HepG2 (cell line): ENCODE measurements at regions not wholly inside any gene's neighbourhood (a gene's known extent, or its start where the extent isn't known, plus 50 kb on each side); places are given as distances from the start of the nearest gene placed in this dataset.

Experiments used
- ATAC-seq: fragments of 200-7000 bp; cut with Tn5 transposase; 3 replicates; pipeline ENCODE4 v1.9.1; 2020; ENCODE audit warnings: mild to moderate bottlenecking, moderate library complexity
- BruUV-seq: library from RNA; stranded (reverse); fragments of 400-500 nt; replicated peaks from 2 replicates; lab custom pipeline; 2021; lab: Mats Ljungman, UMichigan
- CTCF ChIA-PET: fragments of 300-600 bp; formaldehyde crosslinking; extraction: SDS; loops from one replicate; lab custom pipeline; 2021; ENCODE audit warnings: low total read pairs, inconsistent platforms, low intra/inter-chr PET ratio; lab: Yijun Ruan, JAX
- POLR2A ChIA-PET: fragments of 350-600 bp; sonication (Branson Sonifier 250); formaldehyde crosslinking; loops from one replicate; lab custom pipeline; 2020; ENCODE audit warnings: antibody characterized with exemption, inconsistent platforms; lab: Yijun Ruan, JAX
- DNase-seq: peaks from one replicate; pipeline ENCODE4 v3.0.0-alpha.2; 2015; ENCODE audit warnings: low spot score
- FAIRE-seq: peaks from 3 replicates; lab custom pipeline; 2011; peaks lifted over from hg19 to GRCh38; lab: Jason Lieb, UNC
- H2AFZ ChIP-seq: one replicate; pipeline ENCODE4 v1.6.1; 2011; ENCODE audit warnings: low read length, inconsistent platforms
- H3K27ac ChIP-seq: fragments of 300-600 bp; 3 replicates; pipeline ENCODE4 v1.8.0; 2011; ENCODE audit warnings: mixed run types, mild to moderate bottlenecking, mixed read lengths, low read length, inconsistent platforms; ENCODE audit not compliant: insufficient read depth; ENCODE audit errors: extremely low read length
- H3K27me3 ChIP-seq, 2 experiments: fragments of 200-600 bp in 1 of 2; 2 replicates in 1 of 2; 3 replicates in 1 of 2; pipeline versions ENCODE4 v1.6.0 to v1.8.0; 2011; ENCODE audit warnings: low read length in 2 of 2, mild to moderate bottlenecking in 2 of 2, moderate library complexity in 2 of 2, inconsistent platforms in 1 of 2; ENCODE audit not compliant: insufficient read depth in 2 of 2, control insufficient read depth in 1 of 2
- H3K36me3 ChIP-seq, 2 experiments: fragments of 200-600 bp in 1 of 2; replicated peaks in 1 of 2; 2 replicates in 1 of 2; 3 replicates in 1 of 2; pipeline versions ENCODE4 v1.5.1 to v1.8.0; 2011; ENCODE audit warnings: low read length in 2 of 2, inconsistent platforms in 1 of 2; ENCODE audit not compliant: insufficient read depth in 2 of 2, control insufficient read depth in 1 of 2
- H3K4me1 ChIP-seq: 2 replicates; pipeline ENCODE4 v1.5.1; 2012; ENCODE audit warnings: low read length, inconsistent platforms; ENCODE audit not compliant: insufficient read depth
- H3K4me2 ChIP-seq: 2 replicates; pipeline ENCODE4 v1.6.0; 2011; ENCODE audit warnings: low read depth, low read length, inconsistent platforms
- H3K4me3 ChIP-seq, 3 experiments: fragments of 200-600 bp in 1 of 3; sonication (generic), shearing (Covaris generic) in 1 of 3; replicated peaks in 1 of 3; 2 replicates each; pipeline ENCODE4 v1.5.1; 2011 to 2016; ENCODE audit warnings: low read length in 3 of 3, inconsistent platforms in 2 of 3, low read depth in 2 of 3, mild to moderate bottlenecking in 2 of 3, control low read depth in 1 of 3, mixed read lengths in 1 of 3; ENCODE audit not compliant: insufficient read depth in 1 of 3
- H3K79me2 ChIP-seq: one replicate; pipeline ENCODE4 v1.6.1; 2011; ENCODE audit warnings: low read length, inconsistent platforms; ENCODE audit not compliant: insufficient read depth
- H3K9ac ChIP-seq: 2 replicates; pipeline ENCODE4 v1.6.0; 2011; ENCODE audit warnings: mild to moderate bottlenecking, low read depth, low read length, inconsistent platforms; ENCODE audit not compliant: insufficient read depth
- H3K9me3 ChIP-seq: 2 replicates; pipeline ENCODE4 v1.5.1; 2012; ENCODE audit warnings: mild to moderate bottlenecking, low read length
- H4K20me1 ChIP-seq: 2 replicates; pipeline ENCODE4 v1.6.0; 2011; ENCODE audit warnings: inconsistent platforms, mild to moderate bottlenecking, low read length, moderate library complexity; ENCODE audit not compliant: insufficient read depth
- AGO1 ChIP-seq: fragments of 200-400 bp; formaldehyde crosslinking; IDR thresholded peaks from 2 replicates; pipeline ENCODE4 v1.6.1; 2017; ENCODE audit warnings: mild to moderate bottlenecking, low read depth, low read length, moderate library complexity; ENCODE audit not compliant: poor library complexity, severe bottlenecking
- CHD4 ChIP-seq: fragments of 200-600 bp; sonication (generic); IDR thresholded peaks from 2 replicates; pipeline ENCODE4 v1.7.0; 2017; ENCODE audit warnings: mild to moderate bottlenecking, low read length, borderline replicate concordance
- RCOR2 ChIP-seq: IDR thresholded peaks from 2 replicates; pipeline ENCODE4 v1.6.1; 2016; ENCODE audit warnings: missing biosample characterization, missing genetic modification reagents
- ZNF10 ChIP-seq: sonication (generic); formaldehyde crosslinking; IDR thresholded peaks from 2 replicates; pipeline ENCODE4 v1.4.0; 2020; ENCODE audit warnings: mild to moderate bottlenecking, low read depth, missing genetic modification reagents, borderline replicate concordance
- WGBS: methylation state at CpG from one replicate; pipeline ENCODE4 v1.1.6; 2017; ENCODE audit warnings: low lambda C conversion rate; 5-methylcytosine and 5-hydroxymethylcytosine counted together
- in situ Hi-C: cut with HindIII; loops from 2 replicates; pipeline ENCODE4 v1.10.0; 2017; ENCODE audit warnings: low pct_unique_long_range_greater_than_20kb; ENCODE audit not compliant: extremely low pct_ligation_motif_present
- intact Hi-C: fragments of 100-400 bp; cut with micrococcal nuclease; formaldehyde crosslinking; loops from one replicate; pipeline ENCODE4 v1.10.0; 2022; ENCODE audit not compliant: unreplicated experiment
- TF ChIP-seq, protein P1 (sequence below): sonication (generic); formaldehyde crosslinking; IDR thresholded peaks from 2 replicates; pipeline ENCODE4 v1.5.0; 2020; ENCODE audit warnings: missing genetic modification reagents
- TF ChIP-seq, protein P2 (sequence below): sonication (generic); formaldehyde crosslinking; IDR thresholded peaks from 2 replicates; pipeline ENCODE4 v1.4.0; 2020; ENCODE audit warnings: missing genetic modification reagents, low read depth, mild to moderate bottlenecking, borderline replicate concordance

DNA sequence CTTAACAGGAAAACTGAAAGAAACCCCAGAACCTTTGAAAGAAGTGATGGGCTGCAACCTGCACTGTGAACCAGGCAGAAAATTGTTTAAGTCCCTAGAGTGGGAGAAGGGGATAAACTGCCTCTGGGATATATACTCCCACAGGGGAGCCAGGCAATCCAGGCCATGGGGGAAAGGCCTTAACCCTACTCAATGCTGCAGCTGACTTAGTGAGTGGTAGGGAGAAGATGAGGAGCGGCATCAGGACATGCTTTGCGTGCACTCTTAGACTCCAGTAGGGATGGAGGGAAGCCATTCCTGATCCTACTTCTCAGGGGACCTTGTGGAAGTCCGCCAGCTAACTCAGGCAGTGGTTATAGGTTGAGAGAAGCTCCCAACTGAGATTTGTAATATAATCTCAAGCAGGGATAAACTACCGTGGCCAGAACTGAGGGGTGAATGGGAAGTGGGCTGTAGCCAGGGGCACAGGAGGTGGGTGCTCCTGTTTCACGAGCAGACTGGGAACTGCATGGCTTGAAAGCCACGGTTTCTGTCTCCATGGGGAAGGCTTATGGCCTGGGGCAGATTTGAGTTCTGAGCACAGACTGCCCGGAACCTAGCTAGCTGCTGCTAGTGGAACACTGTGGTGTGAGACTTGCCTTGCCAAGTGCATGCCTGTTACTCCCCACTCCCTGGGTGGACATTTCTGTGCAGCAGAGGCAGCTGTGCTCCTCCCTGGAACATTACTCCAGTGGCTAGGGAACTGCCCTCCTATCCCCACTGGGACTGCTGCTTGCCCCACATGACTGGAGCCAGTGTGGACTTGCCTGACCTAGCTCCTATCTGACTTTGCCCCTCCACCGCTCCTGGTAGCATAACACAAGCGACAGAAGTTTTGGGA is 119.2 kb upstream of the SCAF11 start (continued):
- TF ChIP-seq, protein P1, sequence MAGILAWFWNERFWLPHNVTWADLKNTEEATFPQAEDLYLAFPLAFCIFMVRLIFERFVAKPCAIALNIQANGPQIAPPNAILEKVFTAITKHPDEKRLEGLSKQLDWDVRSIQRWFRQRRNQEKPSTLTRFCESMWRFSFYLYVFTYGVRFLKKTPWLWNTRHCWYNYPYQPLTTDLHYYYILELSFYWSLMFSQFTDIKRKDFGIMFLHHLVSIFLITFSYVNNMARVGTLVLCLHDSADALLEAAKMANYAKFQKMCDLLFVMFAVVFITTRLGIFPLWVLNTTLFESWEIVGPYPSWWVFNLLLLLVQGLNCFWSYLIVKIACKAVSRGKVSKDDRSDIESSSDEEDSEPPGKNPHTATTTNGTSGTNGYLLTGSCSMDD (CRISPR knock-in tag), result no peak
- TF ChIP-seq, protein P2, sequence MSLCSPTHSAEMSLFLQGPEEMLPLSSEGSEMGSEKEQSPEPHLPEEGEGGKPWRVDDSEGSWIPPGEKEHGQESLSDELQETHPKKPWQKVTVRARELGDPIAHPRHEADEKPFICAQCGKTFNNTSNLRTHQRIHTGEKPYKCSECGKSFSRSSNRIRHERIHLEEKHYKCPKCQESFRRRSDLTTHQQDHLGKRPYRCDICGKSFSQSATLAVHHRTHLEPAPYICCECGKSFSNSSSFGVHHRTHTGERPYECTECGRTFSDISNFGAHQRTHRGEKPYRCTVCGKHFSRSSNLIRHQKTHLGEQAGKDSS (CRISPR knock-in tag), result no peak
- no peak for TF ChIP-seq CHD4

DNA sequence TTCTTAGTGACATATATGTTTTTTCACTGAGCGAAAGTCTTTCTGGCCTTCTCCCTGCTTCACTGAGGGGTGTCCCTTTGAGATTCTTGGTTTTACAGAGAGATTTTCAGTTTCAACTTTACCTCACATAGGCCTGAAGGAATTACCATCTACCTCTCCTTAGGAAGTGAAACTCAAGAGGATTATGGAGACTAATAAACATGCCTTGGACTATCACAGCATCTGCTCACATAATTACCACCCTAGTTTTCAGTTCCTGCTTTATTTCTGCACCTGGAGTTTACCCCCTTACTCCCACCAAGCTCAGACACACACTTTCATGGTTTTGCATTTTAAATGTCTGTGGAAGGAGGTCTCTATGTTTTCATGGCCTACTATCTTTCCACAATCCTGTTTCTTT is 118.3 kb upstream of the SCAF11 start:
- FAIRE-seq, result no peak
- Histone ChIP-seq H3K9me3 (0 out of 2 replicates have a peak, but pooled peaks cover 9% of the 10 kb centered on the region), H3K4me3 (no peak overlapping the region), H3K27ac (no peak overlapping the region), H3K27me3 (no peaks in the 10 kb centered on the region), H3K9ac (no peak overlapping the region), H2AFZ (no peak overlapping the region), H3K36me3 (no peaks in the 10 kb centered on the region), H3K4me2 (no peak overlapping the region), H3K79me2 (no peaks in the 10 kb centered on the region), H4K20me1 (no peaks in the 10 kb centered on the region)
- WGBS, result 79% methylated on average over 1 of the region's 1 CpG
- ChIA-PET POLR2A (no interaction called here), CTCF (no interaction called here)
- intact Hi-C loops (no loop called here), in situ Hi-C loops (no loop called here)
- no TSS peak for BruUV-seq
- no peak for ATAC-seq
- no peak for DNase-seq
- no peak for TF ChIP-seq AGO1
- TF ChIP-seq ZNF10 (CRISPR knock-in tag), result no peak
- no peak for TF ChIP-seq RCOR2
- TF ChIP-seq, all 625 proteins: peak for 0
- H3K4me1 ChIP-seq, result peaks cover 18% of the 10 kb centered on the region
